ENCODE measurements at regions not wholly inside any gene's neighbourhood (a gene's known extent, or its start where the extent isn't known, plus 50 kb on each side); places are given as distances from the start of the nearest gene placed in this dataset.

- Mint-ChIP-seq H3K9me3 (no peaks in the 10 kb centered on the region), H3K27ac (no peak overlapping the region), H3K27me3 (no peaks in the 10 kb centered on the region), H3K36me3 (ENCODE audit: low read depth) (no peaks in the 10 kb centered on the region), H3K4me3 (no peak overlapping the region), H3K4me1 (ENCODE audit: low read depth) (no peaks in the 10 kb centered on the region)
- intact Hi-C loops (cut with micrococcal nuclease): no loop called here
Measured at GRCh38 chr3:159829539-159830227, 159.0 kb upstream of the IL12A start.

- no peaks in the 10 kb centered on the region for H3K36me3 Mint-ChIP-seq (ENCODE audit: low read depth)
- H3K4me1 Mint-ChIP-seq (ENCODE audit: low read depth): no peaks in the 10 kb centered on the region
- no peak overlapping the region for H3K27ac Mint-ChIP-seq
- H3K4me3 Mint-ChIP-seq: no peak overlapping the region
- H3K27me3 Mint-ChIP-seq: no peaks in the 10 kb centered on the region
- intact Hi-C loops (cut with micrococcal nuclease): no loop called here
- H3K9me3 Mint-ChIP-seq: no peaks in the 10 kb centered on the region
Measured at GRCh38 chr3:159830523-159831154, 158.0 kb upstream of the IL12A start.

- no peak overlapping the region for H3K4me3 Mint-ChIP-seq
- no peaks in the 10 kb centered on the region for H3K27me3 Mint-ChIP-seq
- no peaks in the 10 kb centered on the region for H3K9me3 Mint-ChIP-seq
- no peak overlapping the region for H3K27ac Mint-ChIP-seq
- no peaks in the 10 kb centered on the region for H3K36me3 Mint-ChIP-seq (ENCODE audit: low read depth)
- intact Hi-C loops (cut with micrococcal nuclease): no loop called here
- H3K4me1 Mint-ChIP-seq (ENCODE audit: low read depth): no peaks in the 10 kb centered on the region
Measured at GRCh38 chr3:159831466-159831865, 157.2 kb upstream of the IL12A start.

GRCh38 chr3:159832024-159832423, 156.6 kb upstream of the IL12A start:
- Mint-ChIP-seq H3K4me3 (no peak overlapping the region), H3K36me3 (ENCODE audit: low read depth) (no peaks in the 10 kb centered on the region), H3K27me3 (no peaks in the 10 kb centered on the region), H3K27ac (no peak overlapping the region), H3K9me3 (no peaks in the 10 kb centered on the region), H3K4me1 (ENCODE audit: low read depth) (no peaks in the 10 kb centered on the region)
- intact Hi-C loops (cut with micrococcal nuclease): no loop called here

- no peaks in the 10 kb centered on the region for H3K9me3 Mint-ChIP-seq
- no peak overlapping the region for H3K27ac Mint-ChIP-seq
- no peak overlapping the region for H3K4me3 Mint-ChIP-seq
- H3K4me1 Mint-ChIP-seq (ENCODE audit: low read depth): peaks cover 6% of the 10 kb centered on the region
- H3K36me3 Mint-ChIP-seq (ENCODE audit: low read depth): no peaks in the 10 kb centered on the region
- intact Hi-C loops (cut with micrococcal nuclease): no loop called here
- H3K27me3 Mint-ChIP-seq: peaks cover 6% of the 10 kb centered on the region
Measured at GRCh38 chr3:159835126-159835525, 153.5 kb upstream of the IL12A start.

- intact Hi-C loops (cut with micrococcal nuclease): no loop called here
- H3K27ac Mint-ChIP-seq: no peak overlapping the region
Measured at GRCh38 chr3:159837725-159838124, 150.9 kb upstream of the IL12A start.

GRCh38 chr3:159838938-159839337, 149.7 kb upstream of the IL12A start:
- Mint-ChIP-seq H3K4me3 (no peak overlapping the region), H3K4me1 (ENCODE audit: low read depth) (peaks cover 13% of the 10 kb centered on the region), H3K27ac (no peak overlapping the region), H3K27me3 (peaks cover 7% of the 10 kb centered on the region), H3K36me3 (ENCODE audit: low read depth) (no peaks in the 10 kb centered on the region), H3K9me3 (no peaks in the 10 kb centered on the region)
- intact Hi-C loops (cut with micrococcal nuclease): no loop called here

More at GRCh38 chr3:159837725-159838124, 150.9 kb upstream of the IL12A start:
- peaks cover 7% of the 10 kb centered on the region for H3K27me3 Mint-ChIP-seq
- H3K4me3 Mint-ChIP-seq: no peak overlapping the region
- no peaks in the 10 kb centered on the region for H3K36me3 Mint-ChIP-seq (ENCODE audit: low read depth)
- peaks cover 8% of the 10 kb centered on the region for H3K4me1 Mint-ChIP-seq (ENCODE audit: low read depth)
- no peaks in the 10 kb centered on the region for H3K9me3 Mint-ChIP-seq

GRCh38 chr3:159839561-159840379, 148.9 kb upstream of the IL12A start, which contains the start of gene SCHIP1:
Gene SCHIP1 (plus strand): TSS chr3:159839861.
- no peak within 1 kb of the TSS for H3K27ac Mint-ChIP-seq
- peaks cover 7% of the 10 kb centered on the region for H3K27me3 Mint-ChIP-seq
- no peaks in the 10 kb centered on the region for H3K9me3 Mint-ChIP-seq
- H3K36me3 Mint-ChIP-seq (ENCODE audit: low read depth): no peaks in the 10 kb centered on the region
- H3K4me1 Mint-ChIP-seq (ENCODE audit: low read depth): peaks cover 22% of the 10 kb centered on the region
- intact Hi-C loops (cut with micrococcal nuclease): no loop called here
- H3K4me3 Mint-ChIP-seq: peak within 1 kb of the TSS; percentile 50

GRCh38 chr3:159840703-159841299, 147.8 kb upstream of the IL12A start:
- Mint-ChIP-seq H3K4me1 (ENCODE audit: low read depth) (peaks cover 27% of the 10 kb centered on the region), H3K4me3 (no peak overlapping the region), H3K27me3 (peaks cover 7% of the 10 kb centered on the region), H3K36me3 (ENCODE audit: low read depth) (no peaks in the 10 kb centered on the region), H3K9me3 (no peaks in the 10 kb centered on the region), H3K27ac (no peak overlapping the region)
- intact Hi-C loops (cut with micrococcal nuclease): no loop called here

GRCh38 chr3:159841766-159842165, 146.9 kb upstream of the IL12A start:
- intact Hi-C loops (cut with micrococcal nuclease): no loop called here
- peaks cover 7% of the 10 kb centered on the region for H3K27me3 Mint-ChIP-seq
- no peaks in the 10 kb centered on the region for H3K36me3 Mint-ChIP-seq (ENCODE audit: low read depth)
- no peak overlapping the region for H3K27ac Mint-ChIP-seq
- no peaks in the 10 kb centered on the region for H3K9me3 Mint-ChIP-seq
- peaks cover 27% of the 10 kb centered on the region for H3K4me1 Mint-ChIP-seq (ENCODE audit: low read depth)
- no peak overlapping the region for H3K4me3 Mint-ChIP-seq

- no peaks in the 10 kb centered on the region for H3K36me3 Mint-ChIP-seq (ENCODE audit: low read depth)
- peaks cover 27% of the 10 kb centered on the region for H3K4me1 Mint-ChIP-seq (ENCODE audit: low read depth)
- peaks cover 7% of the 10 kb centered on the region for H3K27me3 Mint-ChIP-seq
- H3K27ac Mint-ChIP-seq: no peak overlapping the region
- no peak overlapping the region for H3K4me3 Mint-ChIP-seq
- intact Hi-C loops (cut with micrococcal nuclease): no loop called here
- H3K9me3 Mint-ChIP-seq: no peaks in the 10 kb centered on the region
Measured at GRCh38 chr3:159843840-159844730, 144.6 kb upstream of the IL12A start.

GRCh38 chr3:159844801-159845261, 143.8 kb upstream of the IL12A start:
- H3K4me3 Mint-ChIP-seq: no peak overlapping the region
- peaks cover 4% of the 10 kb centered on the region for H3K27me3 Mint-ChIP-seq
- intact Hi-C loops (cut with micrococcal nuclease): no loop called here
- no peaks in the 10 kb centered on the region for H3K36me3 Mint-ChIP-seq (ENCODE audit: low read depth)
- H3K27ac Mint-ChIP-seq: no peak overlapping the region
- H3K4me1 Mint-ChIP-seq (ENCODE audit: low read depth): peaks cover 24% of the 10 kb centered on the region
- no peaks in the 10 kb centered on the region for H3K9me3 Mint-ChIP-seq

- intact Hi-C loops (cut with micrococcal nuclease): no loop called here
Measured at GRCh38 chr3:159845737-159846136, 142.9 kb upstream of the IL12A start.

More at GRCh38 chr3:159845737-159846136, 142.9 kb upstream of the IL12A start:
- H3K9me3 Mint-ChIP-seq: peaks cover 7% of the 10 kb centered on the region
- H3K27ac Mint-ChIP-seq: no peak overlapping the region
- no peaks in the 10 kb centered on the region for H3K27me3 Mint-ChIP-seq
- H3K4me1 Mint-ChIP-seq (ENCODE audit: low read depth): peaks cover 19% of the 10 kb centered on the region
- no peaks in the 10 kb centered on the region for H3K36me3 Mint-ChIP-seq (ENCODE audit: low read depth)
- H3K4me3 Mint-ChIP-seq: no peak overlapping the region

Measured in dendritic cell treated with granulocyte-macrophage colony-stimulating factor and Interleukin-4, amounts not matched to agents 40 ng/mL and 50 ng/mL, for 4 days (primary cell).